GM10266 (cell line): ENCODE measurements at regions not wholly inside any gene's neighbourhood (a gene's known extent, or its start where the extent isn't known, plus 50 kb on each side); places are given as distances from the start of the nearest gene placed in this dataset.
"Not testable (repeated sequence)": the region's sequence is repeated elsewhere in the genome, so short reads cannot be mapped to it uniquely, and the experiment has no call there.

Source experiments
- DNase-seq: peaks from one replicate; pipeline ENCODE4 v3.0.0; 2012; ENCODE audit errors: extremely low spot score
- CTCF ChIP-seq: IDR thresholded peaks from 2 replicates; pipeline ENCODE4 v1.5.1; 2012; ENCODE audit warnings: mild to moderate bottlenecking, low read depth; ENCODE audit not compliant: control insufficient read depth, insufficient read depth; ENCODE audit errors: missing control alignments

DNA sequence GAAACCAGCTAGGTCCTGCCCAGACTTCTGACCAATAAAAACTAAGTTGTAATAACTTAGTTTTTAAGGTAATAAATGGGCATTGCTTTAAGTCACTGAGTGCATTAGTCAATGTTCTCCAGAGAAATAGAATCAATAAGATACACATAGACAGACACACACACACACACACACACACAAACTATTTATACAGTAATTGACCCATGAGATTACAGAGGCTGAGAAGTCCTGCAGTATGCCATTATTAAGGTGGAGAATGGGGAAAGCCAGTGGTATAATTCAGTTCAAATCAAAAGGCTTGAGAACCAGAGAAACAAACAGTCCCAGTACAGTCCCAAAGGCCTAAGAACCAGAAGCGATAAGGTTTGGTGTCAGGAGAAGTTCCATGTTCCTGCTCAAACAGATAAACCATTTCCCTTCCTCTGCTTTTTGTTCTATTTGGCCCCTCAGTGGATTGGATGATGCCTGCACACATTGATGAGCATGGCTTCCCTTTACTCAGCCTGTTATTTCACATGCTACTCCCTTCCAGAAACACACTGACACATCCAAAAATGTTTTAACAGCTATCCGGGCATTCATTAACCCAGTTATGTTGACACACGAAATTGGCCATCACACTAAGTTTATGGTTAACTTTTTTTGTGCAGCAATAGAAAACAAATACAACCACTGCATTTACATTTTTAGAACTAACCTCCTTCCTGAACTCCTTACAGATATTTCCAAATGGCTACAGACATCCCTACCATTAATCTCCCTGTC lies 828.2 kb upstream of the NCAM2 start:
- no peak for DNase-seq
- no peak for TF ChIP-seq CTCF

GRCh38 chr21:20186186-20186585 lies 812.0 kb upstream of the NCAM2 start:
- DNase-seq, result no peak

GRCh38 chr21:20187028-20187427 lies 811.2 kb upstream of the NCAM2 start:
- TF ChIP-seq CTCF, result no peak
- no peak for DNase-seq

More at GRCh38 chr21:20186186-20186585, 812.0 kb upstream of the NCAM2 start:
- no peak for TF ChIP-seq CTCF

GRCh38 chr21:20201323-20201722 lies 796.9 kb upstream of the NCAM2 start:
- not testable (repeated sequence) for DNase-seq

- no peak for DNase-seq
- no peak for TF ChIP-seq CTCF
Measured at GRCh38 chr21:20207335-20207734, 790.9 kb upstream of the NCAM2 start.

DNA sequence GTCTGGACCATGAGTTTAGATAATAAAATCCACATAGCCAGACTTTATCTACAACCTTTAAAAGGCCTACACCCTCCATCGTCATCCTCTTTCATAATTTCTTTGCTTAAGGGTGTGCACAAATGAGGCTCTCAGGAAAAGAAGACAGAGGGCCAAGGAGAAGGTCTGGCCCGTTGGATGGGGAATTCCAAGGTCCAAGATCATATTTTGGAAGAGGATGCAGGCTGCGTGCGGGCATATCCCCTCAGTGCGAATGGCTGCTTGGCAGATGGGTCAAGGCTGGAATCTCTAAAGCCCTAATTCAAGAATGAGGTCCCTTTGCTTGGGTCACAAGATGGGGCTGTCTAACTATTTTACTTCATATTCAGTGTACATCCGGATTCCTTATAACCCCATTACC lies 782.2 kb upstream of the NCAM2 start:
- TF ChIP-seq CTCF, result no peak

GRCh38 chr21:20220586-20220985 lies 777.6 kb upstream of the NCAM2 start:
- TF ChIP-seq CTCF, result no peak
- DNase-seq, result no peak

More for the DNA sequence above, 782.2 kb upstream of the NCAM2 start:
- no peak for DNase-seq

GRCh38 chr21:20221981-20222380 lies 776.2 kb upstream of the NCAM2 start:
- not testable (repeated sequence) for DNase-seq

DNA sequence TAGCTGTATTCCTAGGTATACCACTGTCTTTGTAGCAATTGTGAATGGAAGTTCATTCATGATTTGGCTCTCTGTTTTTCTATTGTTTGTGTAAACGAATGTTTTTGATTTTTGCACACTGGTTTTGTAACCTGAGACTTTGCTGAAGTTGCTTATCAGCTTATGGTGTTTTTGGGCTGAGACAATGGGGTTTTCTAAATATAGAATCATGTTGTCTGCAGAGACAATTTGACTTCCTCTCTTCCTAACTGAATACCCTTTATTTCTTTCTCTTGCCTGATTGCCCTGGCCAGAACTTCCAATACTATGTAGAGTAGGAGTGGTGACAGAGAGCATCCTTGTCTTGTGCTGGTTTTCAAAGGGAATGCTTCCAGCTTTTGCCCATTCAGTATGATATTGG lies 761.6 kb upstream of the NCAM2 start:
- DNase-seq, result not testable (repeated sequence)
